Lower lobe of right lung (tissue), 2 donors: ENCODE measurements at regions not wholly inside any gene's neighbourhood (a gene's known extent, or its start where the extent isn't known, plus 50 kb on each side); places are given as distances from the start of the nearest gene placed in this dataset.

Experiments used
- ATAC-seq, 2 donors: fragments of 200-7000 bp; cut with Tn5 transposase; one replicate each; pipeline ENCODE4 v1.9.1; 2020 to 2022; ENCODE audit warnings: mild to moderate bottlenecking in 2 of 2, moderate library complexity in 2 of 2
- DNase-seq: peaks from one replicate; pipeline ENCODE4 v3.0.0-alpha.2; 2020
- H3K27ac ChIP-seq: fragments of 200-600 bp; one replicate; pipeline ENCODE4 v1.8.0; 2022
- H3K27me3 ChIP-seq: fragments of 200-600 bp; one replicate; pipeline ENCODE4 v1.8.0; 2022; ENCODE audit warnings: low read depth
- H3K36me3 ChIP-seq: fragments of 200-600 bp; one replicate; pipeline ENCODE4 v1.8.0; 2022; ENCODE audit warnings: mild to moderate bottlenecking
- H3K4me1 ChIP-seq: fragments of 200-600 bp; one replicate; pipeline ENCODE4 v1.8.0; 2022
- H3K4me3 ChIP-seq: fragments of 200-600 bp; one replicate; pipeline ENCODE4 v1.8.0; 2022; ENCODE audit warnings: mild to moderate bottlenecking
- H3K9me3 ChIP-seq: fragments of 200-600 bp; one replicate; pipeline ENCODE4 v1.8.0; 2022
- CTCF ChIP-seq: fragments of 200-600 bp; IDR thresholded peaks from one replicate; pipeline ENCODE4 v1.8.0; 2022; ENCODE audit warnings: antibody characterized with exemption, mild to moderate bottlenecking
- intact Hi-C: fragments of 100-400 bp; cut with DNase I; formaldehyde crosslinking; loops from one replicate; pipeline ENCODE4 v1.11.0; 2022
- donor health status: DM: no; HTN: yes; CAD: no; lungs with severe emphysema.

GRCh38 chr21:22597660-22598255, 1599.5 kb downstream of the NCAM2 start:
- H3K27ac ChIP-seq = no peak overlapping the region
- H3K4me3 ChIP-seq = no peak overlapping the region
- H3K9me3 ChIP-seq = no peaks in the 10 kb centered on the region
- H3K27me3 ChIP-seq = no peaks in the 10 kb centered on the region
- no peaks in the 10 kb centered on the region for H3K36me3 ChIP-seq
- DNase-seq (no peak), ATAC-seq (peak in 1 of 2 donors; percentile 49)
- no peak for TF ChIP-seq CTCF
- intact Hi-C loops = no loop called here
- no peaks in the 10 kb centered on the region for H3K4me1 ChIP-seq

DNA sequence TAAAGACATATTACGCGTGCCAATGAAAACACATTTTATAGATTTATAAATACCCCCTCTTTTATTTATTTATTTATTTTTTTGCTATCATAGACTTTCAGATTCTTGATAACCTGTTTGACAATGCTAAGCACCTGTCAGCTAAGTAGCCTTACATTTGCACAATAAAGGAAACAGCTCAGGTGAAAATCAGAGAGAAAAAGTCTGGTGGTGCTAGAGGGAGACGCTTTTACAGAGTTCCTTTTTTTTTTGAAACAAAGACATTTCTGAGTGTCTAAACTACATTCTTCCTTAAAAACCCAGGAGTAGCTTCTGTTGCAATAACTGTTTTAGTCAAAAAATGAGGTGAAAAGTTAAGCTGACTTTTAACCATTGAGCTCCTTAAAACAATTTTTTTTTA, 1611.6 kb downstream of the NCAM2 start:
- no peak for ATAC-seq
- intact Hi-C loops = no loop called here
- H3K36me3 ChIP-seq = no peaks in the 10 kb centered on the region
- no peak overlapping the region for H3K27ac ChIP-seq
- no peak for DNase-seq
- TF ChIP-seq CTCF = no peak
- H3K4me3 ChIP-seq = no peak overlapping the region
- no peaks in the 10 kb centered on the region for H3K27me3 ChIP-seq
- no peaks in the 10 kb centered on the region for H3K4me1 ChIP-seq
- peaks cover 5% of the 10 kb centered on the region for H3K9me3 ChIP-seq

DNA sequence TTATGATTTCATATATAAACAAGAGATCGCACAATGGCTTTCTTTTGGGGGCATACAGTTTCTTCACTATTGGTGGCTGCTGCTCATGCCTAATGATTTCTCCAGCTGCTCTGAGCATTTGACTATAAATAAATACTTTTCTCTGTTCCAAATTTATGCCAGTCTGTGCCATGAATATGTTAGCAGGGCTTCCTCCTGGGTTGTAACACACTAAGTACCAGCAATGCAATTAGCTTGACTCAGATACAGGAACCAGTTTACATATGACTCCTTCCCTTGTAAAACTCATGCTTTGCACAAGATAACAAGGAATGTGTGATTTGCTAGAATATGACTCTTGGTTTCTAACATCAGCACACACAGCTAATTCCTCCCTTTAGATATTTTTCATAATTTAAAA, 1629.7 kb downstream of the NCAM2 start:
- no peaks in the 10 kb centered on the region for H3K36me3 ChIP-seq
- no peak for TF ChIP-seq CTCF
- no peaks in the 10 kb centered on the region for H3K27me3 ChIP-seq
- no peak overlapping the region for H3K27ac ChIP-seq
- H3K9me3 ChIP-seq = no peaks in the 10 kb centered on the region
- no peak for ATAC-seq
- no peak for DNase-seq
- no peak overlapping the region for H3K4me3 ChIP-seq
- intact Hi-C loops = no loop called here
- H3K4me1 ChIP-seq = no peaks in the 10 kb centered on the region

GRCh38 chr21:22630953-22631465, 1632.8 kb downstream of the NCAM2 start:
- no peak overlapping the region for H3K4me3 ChIP-seq
- no peak for TF ChIP-seq CTCF
- H3K27ac ChIP-seq = no peak overlapping the region
- no peaks in the 10 kb centered on the region for H3K4me1 ChIP-seq
- no peaks in the 10 kb centered on the region for H3K9me3 ChIP-seq
- no peaks in the 10 kb centered on the region for H3K36me3 ChIP-seq
- intact Hi-C loops = no loop called here
- DNase-seq = no peak
- no peak for ATAC-seq
- no peaks in the 10 kb centered on the region for H3K27me3 ChIP-seq

- intact Hi-C loops = no loop called here
- H3K4me1 ChIP-seq = no peaks in the 10 kb centered on the region
- H3K36me3 ChIP-seq = no peaks in the 10 kb centered on the region
- ATAC-seq (no peak), DNase-seq (no peak)
- no peak overlapping the region for H3K27ac ChIP-seq
- no peak overlapping the region for H3K4me3 ChIP-seq
- no peaks in the 10 kb centered on the region for H3K9me3 ChIP-seq
- H3K27me3 ChIP-seq = no peaks in the 10 kb centered on the region
- no peak for TF ChIP-seq CTCF
These were observed 1634.0 kb downstream of the NCAM2 start for GRCh38 chr21:22632176-22632575.
